H9 (cell line): ENCODE measurements at regions not wholly inside any gene's neighbourhood (a gene's known extent, or its start where the extent isn't known, plus 50 kb on each side); places are given as distances from the start of the nearest gene placed in this dataset.
"Not testable (repeated sequence)": the region's sequence is repeated elsewhere in the genome, so short reads cannot be mapped to it uniquely, and the experiment has no call there.

Experiments
- DNase-seq: peaks from one replicate; pipeline ENCODE4 v3.0.0-alpha.2; 2017
- H2AFZ ChIP-seq: one replicate; pipeline ENCODE4 v1.6.1; 2013; ENCODE audit warnings: mild to moderate bottlenecking, low read length, control low read depth, moderate library complexity
- H2AK5ac ChIP-seq: 2 replicates; pipeline ENCODE4 v1.6.1; 2013; ENCODE audit warnings: low read length, control low read depth, mixed read lengths; ENCODE audit not compliant: insufficient read length
- H2BK120ac ChIP-seq: one replicate; pipeline ENCODE4 v1.6.1; 2013; ENCODE audit warnings: low read depth, mild to moderate bottlenecking, low read length, control low read depth, inconsistent platforms; ENCODE audit not compliant: poor library complexity, severe bottlenecking
- H2BK12ac ChIP-seq: 2 replicates; pipeline ENCODE4 v1.6.1; 2013; ENCODE audit warnings: low read length, control low read depth, mixed read lengths, low read depth; ENCODE audit not compliant: insufficient read length
- H2BK15ac ChIP-seq: 2 replicates; pipeline ENCODE4 v1.6.1; 2013; ENCODE audit warnings: low read depth, low read length, control low read depth
- H2BK20ac ChIP-seq: one replicate; pipeline ENCODE4 v1.6.1; 2013; ENCODE audit warnings: low read depth, mild to moderate bottlenecking, low read length, control low read depth, inconsistent platforms; ENCODE audit not compliant: poor library complexity, severe bottlenecking
- H2BK5ac ChIP-seq: 2 replicates; pipeline ENCODE4 v1.6.1; 2013; ENCODE audit warnings: low read length, control low read depth, mixed read lengths; ENCODE audit not compliant: insufficient read length
- H3K14ac ChIP-seq: 2 replicates; pipeline ENCODE4 v1.6.1; 2013; ENCODE audit warnings: low read length, control low read depth; ENCODE audit not compliant: insufficient read depth
- H3K18ac ChIP-seq: 2 replicates; pipeline ENCODE4 v1.6.1; 2013; ENCODE audit warnings: low read depth, mild to moderate bottlenecking, mixed read lengths, low read length, control low read depth; ENCODE audit not compliant: insufficient read length
- H3K23ac ChIP-seq: 2 replicates; pipeline ENCODE4 v1.6.1; 2013; ENCODE audit warnings: low read length, control low read depth, mixed read lengths, low read depth; ENCODE audit not compliant: insufficient read length
- H3K23me2 ChIP-seq: 2 replicates; pipeline ENCODE4 v1.6.1; 2013; ENCODE audit warnings: low read depth, mild to moderate bottlenecking, mixed read lengths, low read length, control low read depth; ENCODE audit not compliant: insufficient read length, poor library complexity, severe bottlenecking
- H3K27ac ChIP-seq: 2 replicates; pipeline ENCODE4 v1.5.1; 2013; ENCODE audit warnings: low read length, control low read depth, mixed read lengths, low read depth; ENCODE audit not compliant: insufficient read length
- H3K27me3 ChIP-seq: 2 replicates; pipeline ENCODE4 v1.6.1; 2013; ENCODE audit warnings: low read length, control low read depth, inconsistent platforms; ENCODE audit not compliant: insufficient read depth
- H3K4ac ChIP-seq: 2 replicates; pipeline ENCODE4 v1.6.1; 2013; ENCODE audit warnings: low read depth, mild to moderate bottlenecking, control low read depth, inconsistent platforms, low read length, moderate library complexity
- H3K4me1 ChIP-seq: 2 replicates; pipeline ENCODE4 v1.6.1; 2013; ENCODE audit warnings: low read length, control low read depth, inconsistent platforms; ENCODE audit not compliant: insufficient read depth
- H3K4me2 ChIP-seq: 2 replicates; pipeline ENCODE4 v1.6.1; 2013; ENCODE audit warnings: low read length, control low read depth, mixed read lengths; ENCODE audit not compliant: insufficient read length, insufficient read depth
- H3K56ac ChIP-seq: 2 replicates; pipeline ENCODE4 v1.6.1; 2013; ENCODE audit warnings: low read depth, mild to moderate bottlenecking, mixed read lengths, low read length, control low read depth; ENCODE audit not compliant: insufficient read length
- H3K79me1 ChIP-seq: 2 replicates; pipeline ENCODE4 v1.6.1; 2013; ENCODE audit warnings: low read depth, mild to moderate bottlenecking, moderate library complexity, low read length, control low read depth, inconsistent platforms; ENCODE audit not compliant: insufficient read depth, poor library complexity, severe bottlenecking
- H3K79me2 ChIP-seq: 2 replicates; pipeline ENCODE4 v1.6.1; 2013; ENCODE audit warnings: low read length, control low read depth, inconsistent platforms; ENCODE audit not compliant: insufficient read depth
- H3K9ac ChIP-seq: 2 replicates; pipeline ENCODE4 v1.6.1; 2013; ENCODE audit warnings: low read length, control low read depth, mixed read lengths; ENCODE audit not compliant: insufficient read length; ENCODE audit errors: extremely low read depth
- H3K9me3 ChIP-seq: one replicate; pipeline ENCODE4 v1.6.1; 2013; ENCODE audit warnings: low read depth, low read length, inconsistent platforms; ENCODE audit not compliant: control insufficient read depth
- H3T11ph ChIP-seq: one replicate; pipeline ENCODE4 v1.6.1; 2013; ENCODE audit warnings: mild to moderate bottlenecking, low read length, control low read depth, inconsistent platforms
- H4K20me1 ChIP-seq: one replicate; pipeline ENCODE4 v1.6.1; 2013; ENCODE audit not compliant: control insufficient read depth, insufficient read length, insufficient read depth
- H4K5ac ChIP-seq: 2 replicates; pipeline ENCODE4 v1.6.1; 2013; ENCODE audit warnings: low read depth, mild to moderate bottlenecking, mixed read lengths, low read length, control low read depth; ENCODE audit not compliant: insufficient read length
- H4K8ac ChIP-seq: replicated peaks from 2 replicates; pipeline ENCODE4 v1.6.1; 2013; ENCODE audit warnings: low read length, control low read depth, mixed read lengths, low read depth; ENCODE audit not compliant: insufficient read length
- H4K91ac ChIP-seq: 2 replicates; pipeline ENCODE4 v1.6.1; 2013; ENCODE audit warnings: low read depth, mild to moderate bottlenecking, moderate library complexity, mixed read lengths, low read length, control low read depth; ENCODE audit not compliant: insufficient read length
- H3K27ac Mint-ChIP-seq, 3 experiments: 2 replicates in 2 of 3; 3 replicates in 1 of 3; pipeline ENCODE4 v1.8.0; 2020 to 2021; ENCODE audit warnings: mixed read lengths in 3 of 3, mild to moderate bottlenecking in 1 of 3, moderate library complexity in 1 of 3
- H3K27me3 Mint-ChIP-seq: 2 replicates; pipeline ENCODE4 v1.8.0; 2021; ENCODE audit warnings: low read depth, mild to moderate bottlenecking, moderate library complexity, mixed read lengths
- H3K36me3 Mint-ChIP-seq, 3 experiments: 2 replicates in 2 of 3; 3 replicates in 1 of 3; pipeline ENCODE4 v1.8.0; 2020 to 2021; ENCODE audit warnings: low read depth in 3 of 3, mixed read lengths in 3 of 3; ENCODE audit not compliant: insufficient read depth in 1 of 3
- H3K4me1 Mint-ChIP-seq, 2 experiments: 2 replicates each; pipeline ENCODE4 v1.8.0; 2020; ENCODE audit warnings: mixed read lengths in 2 of 2
- H3K4me3 Mint-ChIP-seq, 2 experiments: 2 replicates in 1 of 2; 3 replicates in 1 of 2; pipeline ENCODE4 v1.8.0; 2020 to 2021; ENCODE audit warnings: mild to moderate bottlenecking in 2 of 2, mixed read lengths in 2 of 2, moderate library complexity in 1 of 2
- H3K9me3 Mint-ChIP-seq, 2 experiments: 2 replicates in 1 of 2; 3 replicates in 1 of 2; pipeline ENCODE4 v1.8.0; 2020; ENCODE audit warnings: mild to moderate bottlenecking in 2 of 2, mixed read lengths in 2 of 2, moderate library complexity in 1 of 2
- WGBS: extraction: QIAGEN DNeasy Blood & Tissue Kit; methylation state at CpG from one replicate; pipeline ENCODE4 v1.1.7; 2013; ENCODE audit warnings: missing lambda C conversion rate, low lambda C conversion rate, mixed read lengths; ENCODE audit not compliant: insufficient read length; ENCODE audit errors: extremely low coverage; 5-methylcytosine and 5-hydroxymethylcytosine counted together

- not testable (repeated sequence) for H3K23ac ChIP-seq, H3K79me2 ChIP-seq, H3K23me2 ChIP-seq, H3K27me3 ChIP-seq, H3K27me3 Mint-ChIP-seq, H3K9me3 ChIP-seq, H3K4me1 ChIP-seq, H2BK15ac ChIP-seq, H2BK20ac ChIP-seq, H2BK5ac ChIP-seq, H3K4me3 Mint-ChIP-seq, H2AK5ac ChIP-seq, H3K9ac ChIP-seq, H2BK120ac ChIP-seq, H3K27ac ChIP-seq, DNase-seq, H2BK12ac ChIP-seq, H3K36me3 Mint-ChIP-seq, H3K14ac ChIP-seq, H3K4ac ChIP-seq, H3K79me1 ChIP-seq, H3K9me3 Mint-ChIP-seq, H3K4me2 ChIP-seq, H3K18ac ChIP-seq, H2AFZ ChIP-seq, H3K56ac ChIP-seq, H3K27ac Mint-ChIP-seq, H3T11ph ChIP-seq, H4K20me1 ChIP-seq, H4K91ac ChIP-seq, H4K5ac ChIP-seq, H4K8ac ChIP-seq
- H3K4me1 Mint-ChIP-seq: peaks cover 8 to 11% of the 10 kb centered on the region in 2 experiments
- WGBS: no CpG with 5 or more reads among the region's 11 CpGs
Observed at GRCh38 chr17:27365329-27365945, 71.5 kb downstream of the WSB1 start.
